DMS53 (cell line): ENCODE measurements at regions not wholly inside any gene's neighbourhood (a gene's known extent, or its start where the extent isn't known, plus 50 kb on each side); places are given as distances from the start of the nearest gene placed in this dataset.
A peak's percentile ranks its signal among the peaks of the same experiment; 100 is the strongest.

Experiments
- DNase-seq: peaks from one replicate; lab custom pipeline; 2025; lab: John Stamatoyannopoulos, UW

- no peak for DNase-seq
These were observed 304.1 kb downstream of the MCTP2 start for GRCh38 chr15:94535298-94536048.

- no peak for DNase-seq
These were observed 305.2 kb downstream of the MCTP2 start for GRCh38 chr15:94536549-94536948.

- no peak for DNase-seq
These were observed 306.9 kb downstream of the MCTP2 start for GRCh38 chr15:94538280-94538679.

- DNase-seq, result no peak
These were observed 311.0 kb downstream of the MCTP2 start for GRCh38 chr15:94542391-94542790.

- DNase-seq, result no peak
These were observed 315.4 kb downstream of the MCTP2 start for GRCh38 chr15:94546808-94547207.

GRCh38 chr15:94547711-94548110 lies 316.4 kb downstream of the MCTP2 start:
- no peak for DNase-seq

GRCh38 chr15:94555841-94556519 lies 324.6 kb downstream of the MCTP2 start:
- no peak for DNase-seq

- DNase-seq, result no peak
These were observed 329.8 kb downstream of the MCTP2 start for GRCh38 chr15:94561036-94561689.

- no peak for DNase-seq
These were observed 332.1 kb downstream of the MCTP2 start for GRCh38 chr15:94563456-94563855.

GRCh38 chr15:94576889-94577533 lies 345.6 kb downstream of the MCTP2 start:
- DNase-seq, result peak; percentile 54

- DNase-seq, result no peak
These were observed 347.9 kb downstream of the MCTP2 start for GRCh38 chr15:94579286-94579685.

- DNase-seq, result no peak
These were observed 349.0 kb downstream of the MCTP2 start for GRCh38 chr15:94580211-94580885.

GRCh38 chr15:94582368-94582767 lies 351.0 kb downstream of the MCTP2 start:
- DNase-seq, result peak; percentile 41

GRCh38 chr15:94584833-94585244 lies 353.5 kb downstream of the MCTP2 start:
- DNase-seq, result no peak

- no peak for DNase-seq
These were observed 354.7 kb downstream of the MCTP2 start for GRCh38 chr15:94586099-94586498.

- no peak for DNase-seq
These were observed 355.8 kb downstream of the MCTP2 start for GRCh38 chr15:94587113-94587512.

GRCh38 chr15:94588993-94589392 lies 357.6 kb downstream of the MCTP2 start:
- DNase-seq, result no peak

GRCh38 chr15:94592495-94592894 lies 361.1 kb downstream of the MCTP2 start:
- DNase-seq, result no peak

- DNase-seq, result no peak
These were observed 365.3 kb downstream of the MCTP2 start for GRCh38 chr15:94596707-94597106.

- DNase-seq, result no peak
These were observed 369.1 kb downstream of the MCTP2 start for GRCh38 chr15:94600505-94600904.

- no peak for DNase-seq
These were observed 371.6 kb downstream of the MCTP2 start for GRCh38 chr15:94602754-94603470.
